Heart right ventricle (tissue), 16 donors: ENCODE measurements at regions not wholly inside any gene's neighbourhood (a gene's known extent, or its start where the extent isn't known, plus 50 kb on each side); places are given as distances from the start of the nearest gene placed in this dataset.
A peak's percentile ranks its signal among the peaks of the same experiment; 100 is the strongest.

Experiments used
- ATAC-seq, 8 donors: fragments of 200-7000 bp; cut with Tn5 transposase; one replicate each; pipeline ENCODE4 v1.9.1; 2020; ENCODE audit warnings: mild to moderate bottlenecking in 8 of 8, moderate library complexity in 8 of 8, moderate number of reproducible peaks in 1 of 8
- DNase-seq, 2 donors: peaks; one replicate each; pipeline ENCODE4 v3.0.0-alpha.2; 2020
- H3K27ac ChIP-seq, 10 donors: fragments of 200-600 bp; sonication (generic) in 2 of 10; one replicate each; pipeline versions ENCODE4 v1.5.0 to v1.8.0; 2020 to 2022; ENCODE audit warnings: mild to moderate bottlenecking in 3 of 10
- H3K27me3 ChIP-seq, 7 donors: fragments of 200-600 bp; one replicate each; pipeline ENCODE4 v1.8.0; 2021 to 2022; ENCODE audit warnings: mild to moderate bottlenecking in 2 of 7
- H3K36me3 ChIP-seq, 9 donors: fragments of 200-600 bp; sonication (generic) in 1 of 9; one replicate each; pipeline versions ENCODE4 v1.5.0 to v1.8.0; 2020 to 2022; ENCODE audit warnings: mild to moderate bottlenecking in 2 of 9
- H3K4me1 ChIP-seq, 9 donors: fragments of 200-600 bp; sonication (generic) in 1 of 9; one replicate each; pipeline versions ENCODE4 v1.5.0 to v1.8.0; 2020 to 2022; ENCODE audit warnings: mild to moderate bottlenecking in 4 of 9
- H3K4me3 ChIP-seq, 10 donors: fragments of 200-600 bp; sonication (generic) in 2 of 10; one replicate each; pipeline versions ENCODE4 v1.5.0 to v1.8.0; 2020 to 2022; ENCODE audit warnings: mild to moderate bottlenecking in 7 of 10, moderate library complexity in 2 of 10
- H3K9me3 ChIP-seq, 11 donors: fragments of 200-600 bp in 10 of 11; sonication (generic) in 2 of 11; one replicate each; pipeline versions ENCODE4 v1.5.0 to v1.8.0; 2013 to 2022; ENCODE audit warnings: mild to moderate bottlenecking in 2 of 11, control low read depth in 1 of 11, moderate library complexity in 1 of 11
- WGBS, 2 donors: extraction: QIAGEN DNeasy Blood & Tissue Kit; methylation state at CpG; one replicate each; pipeline ENCODE4 v1.1.7; 2013; ENCODE audit warnings: inconsistent platforms in 1 of 2; 5-methylcytosine and 5-hydroxymethylcytosine counted together
- intact Hi-C, 10 donors: fragments of 100-400 bp; cut with DNase I; formaldehyde crosslinking; loops; one replicate each; pipeline versions ENCODE4 v1.11.1 to v1.14.2; 2022
- TF ChIP-seq, protein P1 (sequence below), 9 donors: fragments of 200-600 bp; sonication (generic) in 2 of 9; IDR thresholded peaks; one replicate each; pipeline versions ENCODE4 v1.5.0 to v1.8.0; 2021 to 2022; ENCODE audit warnings: antibody characterized with exemption in 9 of 9, mild to moderate bottlenecking in 5 of 9, moderate library complexity in 1 of 9
- donor health status: Arrhythmogenic right ventricular cardiomyopathy.
- donor health status: ischemic (EF 13 %, LVEDD 7.1; RV severe dilation, severe dysfunction).
- donor health status: healthy with polysubstance abuse.
- donor health status: DM: no; HTN: yes; CAD: no.
- donor health status: DM: no; HTN: no; CAD: no.
- donor health status: ischemic (EF 25% LVEDD 6.9; RV normal size, moderate dysfunction).
- donor health status: ischemic (EF 25% LVEDD 5.7; RV mildly dilated, moderate dysfunction).
- donor health status: healthy.
- donor health status: DM: yes; HTN: yes; CAD: no.
- donor health status: Ischemic cardiomyopathy.
- donor health status: ischemic (EF 35%, LVEDD 5.7; RV mildly dilated, moderate dysfunction).
- donor health status: nonischemic (EF 11% LVEDD 7.7; RV severe dilation, severe dysfunction).
- donor health status: DM: yes; HTN: yes; CAD: no.
- donor health status: PGD.
- donor health status: ischemic (EF 29% LVEDD 5.4; RV normal size, mild dysfunction).
- donor health status: nonischemic (EF 23%, LVEDD 6.1; RV moderate dilation, normal function).

DNA sequence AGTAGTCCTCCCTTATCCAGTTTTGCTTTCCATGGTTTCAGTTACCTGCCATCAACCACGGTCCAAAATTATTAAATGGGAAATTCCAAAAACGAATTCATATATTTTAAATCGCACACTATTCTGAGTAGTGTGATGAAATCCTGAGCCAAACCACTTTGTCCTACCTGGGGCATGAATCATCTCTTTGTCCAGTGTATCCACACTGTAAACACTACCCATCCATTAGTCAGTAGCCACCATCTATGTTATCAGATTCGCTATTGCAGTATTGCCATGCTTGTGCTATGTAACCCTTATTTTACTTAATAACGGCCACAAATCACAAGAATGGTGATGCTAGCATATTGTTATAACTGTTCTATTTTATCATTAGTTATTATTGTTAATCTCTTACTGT, 704.6 kb downstream of the SMARCA1 start:
- WGBS, 2 donors = 93 to 95% methylated on average over 5 of the region's 5 CpGs
- Histone ChIP-seq H3K4me3 (no peak overlapping the region), H3K27ac (no peak overlapping the region), H3K27me3 (no peaks in the 10 kb centered on the region), H3K4me1 (no peaks in the 10 kb centered on the region), H3K9me3 (no peaks in the 10 kb centered on the region), H3K36me3 (no peaks in the 10 kb centered on the region)
- DNase-seq = no peak
- intact Hi-C loops = no loop called here
- TF ChIP-seq, protein P1, sequence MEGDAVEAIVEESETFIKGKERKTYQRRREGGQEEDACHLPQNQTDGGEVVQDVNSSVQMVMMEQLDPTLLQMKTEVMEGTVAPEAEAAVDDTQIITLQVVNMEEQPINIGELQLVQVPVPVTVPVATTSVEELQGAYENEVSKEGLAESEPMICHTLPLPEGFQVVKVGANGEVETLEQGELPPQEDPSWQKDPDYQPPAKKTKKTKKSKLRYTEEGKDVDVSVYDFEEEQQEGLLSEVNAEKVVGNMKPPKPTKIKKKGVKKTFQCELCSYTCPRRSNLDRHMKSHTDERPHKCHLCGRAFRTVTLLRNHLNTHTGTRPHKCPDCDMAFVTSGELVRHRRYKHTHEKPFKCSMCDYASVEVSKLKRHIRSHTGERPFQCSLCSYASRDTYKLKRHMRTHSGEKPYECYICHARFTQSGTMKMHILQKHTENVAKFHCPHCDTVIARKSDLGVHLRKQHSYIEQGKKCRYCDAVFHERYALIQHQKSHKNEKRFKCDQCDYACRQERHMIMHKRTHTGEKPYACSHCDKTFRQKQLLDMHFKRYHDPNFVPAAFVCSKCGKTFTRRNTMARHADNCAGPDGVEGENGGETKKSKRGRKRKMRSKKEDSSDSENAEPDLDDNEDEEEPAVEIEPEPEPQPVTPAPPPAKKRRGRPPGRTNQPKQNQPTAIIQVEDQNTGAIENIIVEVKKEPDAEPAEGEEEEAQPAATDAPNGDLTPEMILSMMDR (IDR thresholded peaks at IDR 0.05) = no peak
- no peak for ATAC-seq

DNA sequence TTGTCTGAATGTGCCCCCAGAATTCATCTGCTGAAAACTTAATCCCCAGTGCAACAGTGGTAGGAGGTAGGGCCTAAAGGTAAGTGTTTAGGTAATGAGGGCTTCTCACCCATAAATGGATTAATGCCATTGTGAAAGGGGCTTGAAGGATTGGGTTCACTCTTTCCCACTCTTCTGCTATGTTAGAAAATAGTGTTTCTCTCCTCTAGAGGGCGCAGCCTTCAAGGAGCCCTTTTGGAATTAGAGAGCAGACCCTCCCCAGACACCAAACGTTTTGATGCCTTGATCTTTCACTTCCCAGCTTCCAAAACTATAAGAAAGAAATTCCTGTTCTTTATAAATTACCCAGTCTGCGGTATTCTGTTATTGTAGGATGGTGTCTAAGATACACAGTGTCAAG, 706.4 kb downstream of the SMARCA1 start:
- Histone ChIP-seq H3K27me3 (no peaks in the 10 kb centered on the region), H3K9me3 (no peaks in the 10 kb centered on the region), H3K4me1 (no peaks in the 10 kb centered on the region), H3K27ac (no peak overlapping the region), H3K4me3 (no peak overlapping the region), H3K36me3 (no peaks in the 10 kb centered on the region)
- 24 to 25% methylated on average over 3 of the region's 3 CpGs for WGBS, 2 donors
- ATAC-seq (no peak), DNase-seq (no peak)
- intact Hi-C loops = no loop called here
- TF ChIP-seq, protein P1 (IDR thresholded peaks at IDR 0.05) = peak in 6 of 9 donors; percentile 13 to 45 (median 30)

DNA sequence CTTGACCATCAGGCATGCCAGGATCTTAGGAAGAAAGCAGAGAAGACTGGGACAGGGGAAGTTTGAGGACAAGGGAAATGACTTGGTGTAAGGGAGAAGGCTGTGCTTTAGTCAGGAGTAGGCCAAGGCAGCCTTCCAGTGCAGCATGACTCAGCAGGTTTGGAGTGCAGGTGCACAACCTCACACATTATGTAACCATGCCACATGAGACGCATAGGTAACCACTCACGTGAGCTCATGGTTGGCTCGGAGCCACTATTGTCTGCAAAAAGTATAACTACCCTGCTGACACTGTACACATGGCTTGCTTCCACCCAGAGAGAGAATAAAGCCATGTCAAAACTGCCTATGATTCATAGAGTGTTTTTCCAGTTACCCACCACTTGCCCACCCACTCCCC, 715.9 kb downstream of the SMARCA1 start:
- H3K36me3 ChIP-seq = no peaks in the 10 kb centered on the region
- no peak for ATAC-seq
- no peak overlapping the region for H3K27ac ChIP-seq
- 80 to 89% methylated on average over 3 of the region's 3 CpGs for WGBS, 2 donors
- no peak overlapping the region for H3K4me3 ChIP-seq
- intact Hi-C loops = no loop called here
- TF ChIP-seq, protein P1 (IDR thresholded peaks at IDR 0.05) = no peak
- DNase-seq = no peak
- no peaks in the 10 kb centered on the region for H3K27me3 ChIP-seq
- peaks cover 0 to 6% (median 0%) of the 10 kb centered on the region in 11 donors for H3K9me3 ChIP-seq
- no peaks in the 10 kb centered on the region for H3K4me1 ChIP-seq

DNA sequence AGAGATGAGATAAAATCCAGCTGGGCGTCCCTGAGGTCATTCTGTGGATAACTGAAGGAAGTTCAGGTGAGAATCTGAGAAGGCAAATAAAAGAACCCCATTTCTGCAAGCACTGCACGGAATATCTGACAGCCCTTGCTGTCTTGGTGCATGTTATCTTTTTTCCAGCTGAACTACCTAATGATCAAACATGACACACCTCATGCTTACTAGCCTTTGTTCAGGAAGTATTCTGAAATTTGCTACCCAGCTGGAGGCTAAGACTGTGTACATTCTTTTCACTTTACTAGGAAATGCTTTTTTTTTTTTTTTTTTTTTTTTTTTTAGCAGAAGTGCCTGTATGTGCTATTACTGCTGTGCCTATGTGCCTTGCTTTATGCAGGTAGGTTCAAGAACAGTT, 718.1 kb downstream of the SMARCA1 start:
- intact Hi-C loops = no loop called here
- WGBS, 2 donors = 63 to 79% methylated on average over 2 of the region's 2 CpGs
- no peak for DNase-seq
- H3K27ac ChIP-seq = no peak overlapping the region
- peaks cover 0 to 6% (median 0%) of the 10 kb centered on the region in 11 donors for H3K9me3 ChIP-seq
- TF ChIP-seq, protein P1 (IDR thresholded peaks at IDR 0.05) = no peak
- no peaks in the 10 kb centered on the region for H3K27me3 ChIP-seq
- no peak for ATAC-seq
- H3K36me3 ChIP-seq = no peaks in the 10 kb centered on the region
- no peak overlapping the region for H3K4me3 ChIP-seq
- no peaks in the 10 kb centered on the region for H3K4me1 ChIP-seq
